ENCODE measurements at regions not wholly inside any gene's neighbourhood (a gene's known extent, or its start where the extent isn't known, plus 50 kb on each side); places are given as distances from the start of the nearest gene placed in this dataset.

DNA sequence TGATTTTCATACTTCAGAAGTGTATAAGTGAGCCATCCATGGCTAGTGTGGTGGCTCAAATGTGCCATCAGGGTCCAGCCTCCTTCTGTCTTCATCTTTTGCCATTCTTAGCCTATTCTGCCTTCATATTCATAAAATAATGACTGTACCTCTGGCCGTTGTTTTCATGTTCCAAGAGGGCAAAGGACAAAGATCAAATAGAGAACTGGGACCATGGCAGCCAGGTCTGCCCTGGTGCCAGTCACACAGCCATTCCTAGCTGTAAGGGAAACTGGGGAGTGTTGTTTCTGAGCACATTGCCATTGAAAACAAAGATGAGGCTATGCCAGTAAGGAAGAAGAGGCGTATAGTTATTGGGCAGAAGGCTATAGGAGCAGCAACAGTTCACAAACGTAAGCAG is 518.6 kb downstream of the TFAP2B start:
- ATAC-seq (no peak), DNase-seq (no peak)
- Mint-ChIP-seq H3K9me3 (no peaks in the 10 kb centered on the region), H3K36me3 (ENCODE audit: low read depth) (no peaks in the 10 kb centered on the region), H3K27me3 (no peaks in the 10 kb centered on the region), H3K27ac (no peak overlapping the region), H3K4me3 (no peak overlapping the region), H3K4me1 (ENCODE audit: low read depth) (no peaks in the 10 kb centered on the region)
- ChIA-PET CTCF (no interaction called here), POLR2A (no interaction called here)
- intact Hi-C loops (cut with micrococcal nuclease) = no loop called here
- TF ChIP-seq, protein P1, sequence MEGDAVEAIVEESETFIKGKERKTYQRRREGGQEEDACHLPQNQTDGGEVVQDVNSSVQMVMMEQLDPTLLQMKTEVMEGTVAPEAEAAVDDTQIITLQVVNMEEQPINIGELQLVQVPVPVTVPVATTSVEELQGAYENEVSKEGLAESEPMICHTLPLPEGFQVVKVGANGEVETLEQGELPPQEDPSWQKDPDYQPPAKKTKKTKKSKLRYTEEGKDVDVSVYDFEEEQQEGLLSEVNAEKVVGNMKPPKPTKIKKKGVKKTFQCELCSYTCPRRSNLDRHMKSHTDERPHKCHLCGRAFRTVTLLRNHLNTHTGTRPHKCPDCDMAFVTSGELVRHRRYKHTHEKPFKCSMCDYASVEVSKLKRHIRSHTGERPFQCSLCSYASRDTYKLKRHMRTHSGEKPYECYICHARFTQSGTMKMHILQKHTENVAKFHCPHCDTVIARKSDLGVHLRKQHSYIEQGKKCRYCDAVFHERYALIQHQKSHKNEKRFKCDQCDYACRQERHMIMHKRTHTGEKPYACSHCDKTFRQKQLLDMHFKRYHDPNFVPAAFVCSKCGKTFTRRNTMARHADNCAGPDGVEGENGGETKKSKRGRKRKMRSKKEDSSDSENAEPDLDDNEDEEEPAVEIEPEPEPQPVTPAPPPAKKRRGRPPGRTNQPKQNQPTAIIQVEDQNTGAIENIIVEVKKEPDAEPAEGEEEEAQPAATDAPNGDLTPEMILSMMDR (IDR thresholded peaks at IDR 0.05) = no peak

DNA sequence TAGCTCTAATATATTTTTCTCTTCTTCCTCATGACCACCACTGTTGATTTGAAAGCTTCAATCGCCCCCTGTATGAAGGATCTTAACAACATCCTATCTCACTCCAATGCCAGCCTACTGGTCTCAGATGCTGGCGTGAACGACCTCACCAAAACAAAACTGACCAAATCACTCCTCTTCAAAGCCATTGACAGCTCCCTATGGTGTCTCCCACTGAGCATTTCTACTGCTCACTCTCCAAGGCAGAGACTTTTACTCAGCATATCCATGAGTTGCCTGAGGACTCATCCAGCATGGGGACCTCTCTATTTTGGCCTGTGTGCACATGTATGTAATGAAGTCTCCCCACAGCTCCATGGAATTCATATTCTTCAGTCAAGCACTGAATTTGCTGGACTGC is 520.4 kb downstream of the TFAP2B start:
- POLR2A ChIA-PET = no interaction called here
- Mint-ChIP-seq H3K27me3 (no peaks in the 10 kb centered on the region), H3K4me1 (ENCODE audit: low read depth) (no peaks in the 10 kb centered on the region), H3K4me3 (no peak overlapping the region), H3K36me3 (ENCODE audit: low read depth) (no peaks in the 10 kb centered on the region), H3K9me3 (no peaks in the 10 kb centered on the region), H3K27ac (no peak overlapping the region)
- CTCF ChIA-PET = no interaction called here
- TF ChIP-seq, protein P1 (IDR thresholded peaks at IDR 0.05) = no peak
- DNase-seq (no peak), ATAC-seq (no peak)
- intact Hi-C loops (cut with micrococcal nuclease) = no loop called here

DNA sequence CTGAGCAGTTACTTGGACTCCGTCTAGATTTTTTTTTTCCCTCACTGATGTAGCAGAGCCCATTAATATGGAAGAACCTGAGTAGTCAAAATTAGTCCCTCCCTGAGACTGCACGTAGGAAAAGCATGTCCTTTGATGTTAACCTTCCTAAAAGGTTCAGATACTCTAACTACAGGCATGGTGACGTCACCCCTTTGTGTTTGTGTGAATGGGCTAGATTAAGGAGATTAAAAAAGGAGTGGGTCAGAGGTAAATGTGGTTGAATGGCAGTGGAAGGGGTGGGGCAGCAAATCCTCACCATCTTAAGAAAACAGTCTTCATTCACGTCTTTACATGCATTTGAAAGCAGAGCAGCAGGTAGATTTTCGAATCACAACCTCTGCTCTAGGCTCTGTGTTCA is 521.1 kb downstream of the TFAP2B start:
- Mint-ChIP-seq H3K27me3 (no peaks in the 10 kb centered on the region), H3K4me1 (ENCODE audit: low read depth) (no peaks in the 10 kb centered on the region), H3K9me3 (no peaks in the 10 kb centered on the region), H3K36me3 (ENCODE audit: low read depth) (no peaks in the 10 kb centered on the region), H3K27ac (no peak overlapping the region), H3K4me3 (no peak overlapping the region)
- ChIA-PET POLR2A (no interaction called here), CTCF (no interaction called here)
- ATAC-seq = no peak
- TF ChIP-seq, protein P1 (IDR thresholded peaks at IDR 0.05) = no peak
- no peak for DNase-seq
- intact Hi-C loops (cut with micrococcal nuclease) = no loop called here

DNA sequence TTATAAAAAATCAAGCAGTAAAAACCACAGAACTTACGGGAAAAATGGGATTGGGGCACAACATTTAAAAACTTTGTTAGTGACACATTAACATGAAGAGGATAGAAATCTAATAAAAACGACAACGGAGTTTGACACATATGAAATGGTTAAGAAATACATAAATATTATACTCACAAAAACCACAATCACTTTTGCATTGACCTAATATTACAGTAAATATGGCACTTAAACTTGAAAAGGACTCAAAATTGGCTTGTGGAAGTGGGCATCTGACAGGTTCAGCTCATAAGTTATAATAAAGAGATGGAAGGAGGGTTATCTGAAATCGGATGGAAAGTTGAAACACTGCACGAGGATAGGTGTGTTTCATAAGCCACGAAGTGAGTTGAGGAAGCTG is 523.7 kb downstream of the TFAP2B start:
- ChIA-PET POLR2A (no interaction called here), CTCF (no interaction called here)
- Mint-ChIP-seq H3K27me3 (no peaks in the 10 kb centered on the region), H3K9me3 (peaks cover 6% of the 10 kb centered on the region), H3K4me1 (ENCODE audit: low read depth) (no peaks in the 10 kb centered on the region), H3K4me3 (no peak overlapping the region), H3K36me3 (ENCODE audit: low read depth) (no peaks in the 10 kb centered on the region), H3K27ac (no peak overlapping the region)
- ATAC-seq = no peak
- DNase-seq = no peak
- TF ChIP-seq, protein P1 (IDR thresholded peaks at IDR 0.05) = no peak
- intact Hi-C loops (cut with micrococcal nuclease) = no loop called here

DNA sequence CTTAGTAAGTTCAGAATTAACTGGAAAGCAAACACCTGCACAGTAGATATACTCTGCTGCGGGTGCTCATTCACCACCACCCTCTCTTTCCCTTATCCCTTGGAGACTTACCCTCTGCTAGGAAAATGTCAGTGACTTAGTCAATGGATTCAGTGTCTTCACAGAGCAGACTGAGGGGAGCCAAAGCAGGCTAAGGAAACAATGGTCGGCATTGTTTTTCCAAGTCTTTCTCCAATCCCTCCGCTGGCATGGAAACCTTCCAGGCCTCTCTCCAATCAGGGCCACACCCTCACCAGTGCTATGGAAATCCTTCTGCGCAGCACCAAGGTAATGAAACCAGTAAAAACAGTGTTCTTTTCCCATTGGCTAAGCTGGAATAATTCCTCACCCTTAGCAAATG is 531.2 kb downstream of the TFAP2B start:
- Mint-ChIP-seq H3K27me3 (no peaks in the 10 kb centered on the region), H3K4me3 (no peak overlapping the region), H3K9me3 (peaks cover 9% of the 10 kb centered on the region), H3K27ac (no peak overlapping the region), H3K36me3 (ENCODE audit: low read depth) (no peaks in the 10 kb centered on the region), H3K4me1 (ENCODE audit: low read depth) (no peaks in the 10 kb centered on the region)
- TF ChIP-seq, protein P1 (IDR thresholded peaks at IDR 0.05) = no peak
- no peak for DNase-seq
- no peak for ATAC-seq
- POLR2A ChIA-PET = no interaction called here
- intact Hi-C loops (cut with micrococcal nuclease) = loop anchor here (5.0 kb wide), 1 partner anchor 533 kb away; the partner anchor contains the start of gene TFAP2B
- CTCF ChIA-PET = interaction anchor here (1.1 kb wide), 1 partner anchor 26 kb away, joined by 3 read pairs; no protein-coding TSS in a partner anchor
